Stomach (tissue), 4 donors: ENCODE measurements at regions not wholly inside any gene's neighbourhood (a gene's known extent, or its start where the extent isn't known, plus 50 kb on each side); places are given as distances from the start of the nearest gene placed in this dataset.

Experiments
- CTCF ChIP-seq, 7 experiments: fragments of 450-650 bp in 4 of 7; fragments of 200-600 bp in 3 of 7; sonication (generic) in 3 of 7; IDR thresholded peaks; one replicate each; pipeline ENCODE4 v1.5.1; 2016 to 2019; ENCODE audit warnings: antibody characterized with exemption in 7 of 7, control low read depth in 2 of 7, mild to moderate bottlenecking in 1 of 7
- POLR2A ChIP-seq, 4 donors: fragments of 450-650 bp; IDR thresholded peaks; one replicate each; pipeline ENCODE4 v1.6.1; 2016; ENCODE audit warnings: antibody characterized with exemption in 4 of 4, control low read depth in 2 of 4, mild to moderate bottlenecking in 1 of 4, moderate library complexity in 1 of 4

GRCh38 chr14:100419856-100420255 lies 96.7 kb downstream of the SLC25A47 start:
- TF ChIP-seq POLR2A (IDR thresholded peaks at IDR 0.05) (no peak), CTCF (IDR thresholded peaks at IDR 0.05) (no peak)
